HEK293 (cell line): ENCODE measurements at regions not wholly inside any gene's neighbourhood (a gene's known extent, or its start where the extent isn't known, plus 50 kb on each side); places are given as distances from the start of the nearest gene placed in this dataset.
"Not testable (repeated sequence)": the region's sequence is repeated elsewhere in the genome, so short reads cannot be mapped to it uniquely, and the experiment has no call there.

Source experiments
- CTCF ChIA-PET: fragments of 350-600 bp; formaldehyde crosslinking; extraction: SDS; loops from one replicate; lab custom pipeline; 2021; ENCODE audit warnings: antibody characterized with exemption; lab: Yijun Ruan, JAX
- POLR2A ChIA-PET: fragments of 300-600 bp; formaldehyde crosslinking; extraction: SDS; loops from one replicate; lab custom pipeline; 2020; ENCODE audit warnings: antibody characterized with exemption, inconsistent platforms; lab: Yijun Ruan, JAX
- H3K27ac ChIP-seq: fragments of 200-500 bp; sonication (Bioruptor generic); 2 replicates; pipeline ENCODE4 v1.5.1; 2014; ENCODE audit warnings: low read depth, low read length, control low read depth, inconsistent platforms; ENCODE audit errors: extremely low read depth
- H3K36me3 ChIP-seq, 2 experiments: fragments of 200-500 bp in 1 of 2; sonication (Bioruptor generic) in 1 of 2; 1 replicate in 1 of 2; 2 replicates in 1 of 2; pipeline ENCODE4 v1.5.1; 2014 to 2017; ENCODE audit warnings: inconsistent platforms in 2 of 2, low read length in 2 of 2; ENCODE audit not compliant: control insufficient read depth in 2 of 2, insufficient read depth in 1 of 2
- H3K4me1 ChIP-seq: fragments of 200-500 bp; sonication (Bioruptor generic); 2 replicates; pipeline ENCODE4 v1.5.1; 2014; ENCODE audit warnings: mild to moderate bottlenecking, low read length, inconsistent platforms; ENCODE audit not compliant: control insufficient read depth, insufficient read depth
- H3K4me3 ChIP-seq: 2 replicates; pipeline ENCODE4 v1.5.1; 2011; ENCODE audit warnings: low read depth, mild to moderate bottlenecking, control low read depth, low read length, moderate library complexity
- H3K9me3 ChIP-seq: fragments of 200-500 bp; sonication (Bioruptor generic); 2 replicates; pipeline ENCODE4 v1.5.1; 2014; ENCODE audit warnings: low read depth, low read length, inconsistent platforms; ENCODE audit not compliant: control insufficient read depth, insufficient read depth
- BCL11A ChIP-seq: fragments of 450-650 bp; formaldehyde crosslinking; IDR thresholded peaks from 2 replicates; pipeline ENCODE4 v1.5.1; 2016; ENCODE audit warnings: low read depth, missing biosample characterization, missing genetic modification characterization
- INSM2 ChIP-seq: fragments of 450-650 bp; formaldehyde crosslinking; IDR thresholded peaks from 2 replicates; pipeline ENCODE4 v1.5.1; 2016; ENCODE audit warnings: missing biosample characterization, missing genetic modification characterization
- KLF10 ChIP-seq: fragments of 450-650 bp; IDR thresholded peaks from 2 replicates; pipeline ENCODE4 v1.5.1; 2018; ENCODE audit warnings: missing biosample characterization, mild to moderate bottlenecking, missing genetic modification characterization
- MEIS1 ChIP-seq: sonication (generic); formaldehyde crosslinking; IDR thresholded peaks from 2 replicates; pipeline ENCODE4 v1.8.1; 2022; ENCODE audit warnings: missing genetic modification reagents, mild to moderate bottlenecking, borderline replicate concordance
- PRDM10 ChIP-seq: fragments of 450-650 bp; formaldehyde crosslinking; IDR thresholded peaks from 2 replicates; pipeline ENCODE4 v1.5.1; 2016; ENCODE audit warnings: missing biosample characterization, missing genetic modification characterization
- WT1 ChIP-seq: fragments of 450-650 bp; formaldehyde crosslinking; IDR thresholded peaks from 2 replicates; pipeline ENCODE4 v1.5.1; 2016; ENCODE audit warnings: missing biosample characterization, missing genetic modification characterization
- YY1 ChIP-seq: fragments of 450-650 bp; formaldehyde crosslinking; IDR thresholded peaks from 2 replicates; pipeline ENCODE4 v1.5.1; 2018; ENCODE audit warnings: missing biosample characterization, missing genetic modification characterization
- ZBTB1 ChIP-seq: fragments of 450-650 bp; formaldehyde crosslinking; IDR thresholded peaks from 2 replicates; pipeline ENCODE4 v1.5.1; 2016; ENCODE audit warnings: missing biosample characterization, missing genetic modification characterization
- ZBTB20 ChIP-seq: fragments of 450-650 bp; formaldehyde crosslinking; IDR thresholded peaks from 2 replicates; pipeline ENCODE4 v1.5.1; 2016; ENCODE audit warnings: missing biosample characterization, missing genetic modification characterization
- ZBTB21 ChIP-seq: fragments of 450-650 bp; formaldehyde crosslinking; IDR thresholded peaks from 2 replicates; pipeline ENCODE4 v1.5.1; 2017; ENCODE audit warnings: missing biosample characterization, missing genetic modification characterization
- ZBTB7A ChIP-seq: fragments of 450-650 bp; formaldehyde crosslinking; IDR thresholded peaks from 2 replicates; pipeline ENCODE4 v1.5.1; 2016; ENCODE audit warnings: low read depth, missing biosample characterization, missing genetic modification characterization
- ZNF19 ChIP-seq: fragments of 450-650 bp; formaldehyde crosslinking; IDR thresholded peaks from 2 replicates; pipeline ENCODE4; 2016; ENCODE audit warnings: missing biosample characterization, missing genetic modification characterization, low read depth
- ZNF239 ChIP-seq: fragments of 450-650 bp; formaldehyde crosslinking; IDR thresholded peaks from 2 replicates; pipeline ENCODE4 v1.5.1; 2016; ENCODE audit warnings: missing biosample characterization, missing genetic modification characterization
- ZNF292 ChIP-seq: fragments of 450-650 bp; formaldehyde crosslinking; IDR thresholded peaks from 2 replicates; pipeline ENCODE4 v1.5.1; 2016; ENCODE audit warnings: low read depth, missing biosample characterization, missing genetic modification characterization, borderline replicate concordance
- ZNF311 ChIP-seq: fragments of 450-650 bp; formaldehyde crosslinking; IDR thresholded peaks from 2 replicates; pipeline ENCODE4 v1.5.1; 2017; ENCODE audit warnings: missing biosample characterization, missing genetic modification characterization, borderline replicate concordance
- ZNF335 ChIP-seq: fragments of 450-650 bp; formaldehyde crosslinking; conservative IDR thresholded peaks from 2 replicates; pipeline ENCODE4 v1.5.1; 2016; ENCODE audit warnings: missing biosample characterization, missing genetic modification characterization
- ZNF404 ChIP-seq: fragments of 450-650 bp; formaldehyde crosslinking; IDR thresholded peaks from 2 replicates; pipeline ENCODE4 v1.5.1; 2017; ENCODE audit warnings: missing biosample characterization, missing genetic modification characterization
- ZNF416 ChIP-seq: fragments of 450-650 bp; formaldehyde crosslinking; IDR thresholded peaks from 2 replicates; pipeline ENCODE4 v1.5.1; 2016; ENCODE audit warnings: missing biosample characterization, missing genetic modification characterization
- ZNF560 ChIP-seq: fragments of 450-650 bp; formaldehyde crosslinking; IDR thresholded peaks from 2 replicates; pipeline ENCODE4 v1.5.1; 2017; ENCODE audit warnings: missing biosample characterization, missing genetic modification characterization, borderline replicate concordance
- ZNF585B ChIP-seq: fragments of 450-650 bp; formaldehyde crosslinking; IDR thresholded peaks from 2 replicates; pipeline ENCODE4 v1.5.1; 2016; ENCODE audit warnings: missing biosample characterization, missing genetic modification characterization
- ZNF596 ChIP-seq: fragments of 450-650 bp; IDR thresholded peaks from 2 replicates; pipeline ENCODE4 v1.5.0; 2018; ENCODE audit warnings: missing biosample characterization, mild to moderate bottlenecking, missing genetic modification characterization, moderate library complexity
- ZNF621 ChIP-seq: fragments of 450-650 bp; formaldehyde crosslinking; IDR thresholded peaks from 2 replicates; pipeline ENCODE4 v1.5.1; 2017; ENCODE audit warnings: missing biosample characterization, missing genetic modification characterization
- ZNF707 ChIP-seq: fragments of 450-650 bp; formaldehyde crosslinking; IDR thresholded peaks from 2 replicates; pipeline ENCODE4 v1.5.1; 2016; ENCODE audit warnings: missing biosample characterization, missing genetic modification characterization
- ZNF76 ChIP-seq: fragments of 450-650 bp; formaldehyde crosslinking; IDR thresholded peaks from 2 replicates; pipeline ENCODE4; 2016; ENCODE audit warnings: low read depth, missing biosample characterization, missing genetic modification characterization, borderline replicate concordance
- ZSCAN16 ChIP-seq: fragments of 450-650 bp; formaldehyde crosslinking; IDR thresholded peaks from 2 replicates; pipeline ENCODE4 v1.5.1; 2016; ENCODE audit warnings: missing biosample characterization, missing genetic modification characterization
- ZSCAN30 ChIP-seq: fragments of 450-650 bp; IDR thresholded peaks from 2 replicates; pipeline ENCODE4 v1.5.1; 2018; ENCODE audit warnings: missing biosample characterization, mild to moderate bottlenecking, missing genetic modification characterization, moderate library complexity

- TF ChIP-seq YY1 (tag by site-specific recombination) (no peak), ZNF585B (no peak), KLF10 (tag by site-specific recombination) (no peak), MEIS1 (no peak), WT1 (tag by site-specific recombination) (no peak), ZNF621 (tag by site-specific recombination) (no peak), ZNF416 (tag by site-specific recombination) (no peak), ZBTB7A (tag by site-specific recombination) (no peak), ZSCAN30 (tag by site-specific recombination) (no peak), ZNF19 (tag by site-specific recombination) (no peak), ZBTB21 (tag by site-specific recombination) (no peak), ZNF76 (tag by site-specific recombination) (no peak), ZNF311 (no peak), ZNF239 (no peak), ZNF404 (tag by site-specific recombination) (no peak), BCL11A (tag by site-specific recombination) (no peak), PRDM10 (no peak), ZBTB1 (tag by site-specific recombination) (no peak)
- Histone ChIP-seq H3K27ac (no peak overlapping the region), H3K4me1 (no peaks in the 10 kb centered on the region), H3K9me3 (no peaks in the 10 kb centered on the region), H3K36me3 (no peaks in the 10 kb centered on the region), H3K4me3 (no peak overlapping the region)
- CTCF ChIA-PET = no interaction called here
- POLR2A ChIA-PET = no interaction called here
Observed at GRCh38 chr18:65671621-65672415, 79.0 kb upstream of the CDH7 start.

- H3K4me3 ChIP-seq, H3K27ac ChIP-seq, H3K9me3 ChIP-seq, H3K36me3 ChIP-seq, H3K4me1 ChIP-seq, POLR2A ChIA-PET: not testable (repeated sequence)
- CTCF ChIA-PET = interaction anchor here (0.7 kb wide), 1 partner anchor 540 kb away, joined by 3 read pairs; no protein-coding TSS in a partner anchor
Observed at GRCh38 chr18:65670145-65670544, 80.7 kb upstream of the CDH7 start.

- H3K9me3 ChIP-seq = no peaks in the 10 kb centered on the region
- H3K4me3 ChIP-seq = no peak overlapping the region
- H3K4me1 ChIP-seq = no peaks in the 10 kb centered on the region
- no peak overlapping the region for H3K27ac ChIP-seq
- CTCF ChIA-PET = interaction anchor here (0.7 kb wide), 1 partner anchor 1539 kb away, joined by 3 read pairs; no protein-coding TSS in a partner anchor
- H3K36me3 ChIP-seq = no peaks in the 10 kb centered on the region
- POLR2A ChIA-PET = interaction anchor here (0.5 kb wide), 1 partner anchor 9 kb away, joined by 3 read pairs; no protein-coding TSS in a partner anchor
- TF ChIP-seq ZBTB20 (no peak), ZNF335 (tag by site-specific recombination) (no peak), INSM2 (tag by site-specific recombination) (no peak), ZNF596 (tag by site-specific recombination) (no peak), ZSCAN16 (tag by site-specific recombination) (no peak), ZNF707 (no peak), ZNF560 (tag by site-specific recombination) (no peak), ZNF292 (no peak)
Observed at GRCh38 chr18:65661391-65661790, 89.4 kb upstream of the CDH7 start.
